ENCODE measurements at regions not wholly inside any gene's neighbourhood (a gene's known extent, or its start where the extent isn't known, plus 50 kb on each side); places are given as distances from the start of the nearest gene placed in this dataset.

- no peak for ATAC-seq
- H3K9me3 Mint-ChIP-seq, result peaks cover 4% of the 10 kb centered on the region
- H3K4me1 Mint-ChIP-seq, result no peaks in the 10 kb centered on the region
- H3K27ac Mint-ChIP-seq, result no peak overlapping the region
- H3K27me3 Mint-ChIP-seq, result peaks cover 17% of the 10 kb centered on the region
- peaks cover 6% of the 10 kb centered on the region for H3K36me3 Mint-ChIP-seq
- H3K4me3 Mint-ChIP-seq, result no peak overlapping the region
Observed at GRCh38 chr6:156062091-156062563, 606.5 kb upstream of the NOX3 start.

- ATAC-seq, result no peak
- H3K9me3 Mint-ChIP-seq, result peaks cover 4% of the 10 kb centered on the region
- H3K27me3 Mint-ChIP-seq, result peaks cover 17% of the 10 kb centered on the region
- H3K4me1 Mint-ChIP-seq, result no peaks in the 10 kb centered on the region
- peaks cover 6% of the 10 kb centered on the region for H3K36me3 Mint-ChIP-seq
- H3K27ac Mint-ChIP-seq, result no peak overlapping the region
- no peak overlapping the region for H3K4me3 Mint-ChIP-seq
Observed at GRCh38 chr6:156061465-156061864, 605.8 kb upstream of the NOX3 start.

DNA sequence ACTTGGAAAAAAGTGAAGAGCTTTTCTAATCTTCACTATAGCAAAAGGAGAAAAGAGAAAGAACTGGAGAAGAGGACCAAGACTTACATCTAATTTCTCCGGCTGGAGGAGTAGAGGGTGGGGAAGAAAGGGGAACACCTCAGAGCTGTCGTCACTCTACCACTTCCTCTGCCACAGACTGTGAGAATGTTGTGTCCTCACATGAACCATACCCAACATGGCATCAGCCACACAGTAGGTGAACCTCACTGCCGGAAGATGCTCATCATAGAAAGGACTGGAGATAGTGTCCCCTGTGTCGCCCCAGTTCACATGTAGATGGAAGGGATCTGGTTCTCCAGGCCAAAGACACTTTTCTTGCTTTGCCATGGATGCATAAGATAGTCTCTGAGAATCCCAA lies 604.4 kb upstream of the NOX3 start:
- peaks cover 17% of the 10 kb centered on the region for H3K27me3 Mint-ChIP-seq
- ATAC-seq, result no peak
- peaks cover 7% of the 10 kb centered on the region for H3K9me3 Mint-ChIP-seq
- peaks cover 6% of the 10 kb centered on the region for H3K36me3 Mint-ChIP-seq
- H3K4me3 Mint-ChIP-seq, result no peak overlapping the region
- no peak overlapping the region for H3K27ac Mint-ChIP-seq
- H3K4me1 Mint-ChIP-seq, result no peaks in the 10 kb centered on the region

GRCh38 chr6:156058356-156058755 lies 602.7 kb upstream of the NOX3 start:
- peaks cover 7% of the 10 kb centered on the region for H3K9me3 Mint-ChIP-seq
- peaks cover 17% of the 10 kb centered on the region for H3K27me3 Mint-ChIP-seq
- H3K36me3 Mint-ChIP-seq, result peaks cover 6% of the 10 kb centered on the region
- no peak overlapping the region for H3K4me3 Mint-ChIP-seq
- H3K4me1 Mint-ChIP-seq, result no peaks in the 10 kb centered on the region
- no peak for ATAC-seq
- H3K27ac Mint-ChIP-seq, result no peak overlapping the region

DNA sequence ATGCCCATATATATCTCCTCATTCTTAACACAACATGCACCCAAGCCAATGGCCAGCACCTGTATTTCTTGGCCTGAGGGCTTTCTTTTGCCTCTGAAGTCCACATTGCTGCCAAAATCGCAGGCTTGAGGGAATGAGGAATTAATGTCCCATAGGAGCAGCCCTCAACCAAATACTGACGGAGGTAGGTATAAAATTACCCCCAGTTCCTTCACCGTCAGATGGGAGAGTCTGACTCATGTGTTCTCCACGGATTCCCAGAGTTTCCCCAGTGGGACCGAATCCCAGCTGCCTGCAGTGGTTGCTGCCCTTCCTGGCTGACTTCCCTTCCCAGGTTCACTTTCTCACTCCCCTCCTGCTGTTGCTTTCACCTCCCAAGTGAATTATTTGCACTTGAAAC lies 602.2 kb upstream of the NOX3 start:
- peaks cover 17% of the 10 kb centered on the region for H3K27me3 Mint-ChIP-seq
- no peak for ATAC-seq

DNA sequence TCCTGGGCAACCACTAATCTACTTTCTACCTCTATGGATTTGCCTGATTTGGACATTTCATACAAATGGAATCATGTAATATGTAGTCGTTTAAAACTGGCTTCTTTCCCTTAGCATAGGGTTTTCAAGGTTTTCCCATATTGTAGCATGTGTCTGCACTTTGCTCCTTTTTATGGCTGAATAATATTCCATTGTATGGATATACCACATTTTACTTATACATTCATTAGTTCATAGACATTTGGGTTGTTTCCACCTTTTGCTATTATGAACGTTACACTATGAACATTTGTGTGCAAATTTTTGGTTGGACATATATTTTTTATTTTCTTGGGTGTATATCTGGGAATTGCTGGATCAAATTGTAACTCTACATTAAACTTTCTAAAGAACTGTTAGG lies 600.4 kb upstream of the NOX3 start:
- ATAC-seq, result no peak
- Mint-ChIP-seq H3K4me3 (no peak overlapping the region), H3K4me1 (no peaks in the 10 kb centered on the region), H3K27me3 (peaks cover 17% of the 10 kb centered on the region), H3K9me3 (peaks cover 7% of the 10 kb centered on the region), H3K36me3 (peaks cover 6% of the 10 kb centered on the region), H3K27ac (no peak overlapping the region)

More for the DNA sequence above, 602.2 kb upstream of the NOX3 start:
- H3K9me3 Mint-ChIP-seq, result peaks cover 7% of the 10 kb centered on the region
- peaks cover 6% of the 10 kb centered on the region for H3K36me3 Mint-ChIP-seq
- no peak overlapping the region for H3K4me3 Mint-ChIP-seq
- H3K27ac Mint-ChIP-seq, result no peak overlapping the region
- no peaks in the 10 kb centered on the region for H3K4me1 Mint-ChIP-seq

GRCh38 chr6:156053626-156054025 lies 598.0 kb upstream of the NOX3 start:
- Mint-ChIP-seq H3K36me3 (peaks cover 6% of the 10 kb centered on the region), H3K27me3 (peaks cover 10% of the 10 kb centered on the region), H3K27ac (no peak overlapping the region), H3K9me3 (peaks cover 11% of the 10 kb centered on the region), H3K4me3 (no peak overlapping the region), H3K4me1 (no peaks in the 10 kb centered on the region)
- no peak for ATAC-seq

- H3K27ac Mint-ChIP-seq, result no peak overlapping the region
- no peaks in the 10 kb centered on the region for H3K36me3 Mint-ChIP-seq
- H3K4me1 Mint-ChIP-seq, result no peaks in the 10 kb centered on the region
- H3K4me3 Mint-ChIP-seq, result no peak overlapping the region
- no peaks in the 10 kb centered on the region for H3K27me3 Mint-ChIP-seq
- H3K9me3 Mint-ChIP-seq, result peaks cover 10% of the 10 kb centered on the region
- ATAC-seq, result no peak
Observed at GRCh38 chr6:156046841-156047449, 591.3 kb upstream of the NOX3 start.

DNA sequence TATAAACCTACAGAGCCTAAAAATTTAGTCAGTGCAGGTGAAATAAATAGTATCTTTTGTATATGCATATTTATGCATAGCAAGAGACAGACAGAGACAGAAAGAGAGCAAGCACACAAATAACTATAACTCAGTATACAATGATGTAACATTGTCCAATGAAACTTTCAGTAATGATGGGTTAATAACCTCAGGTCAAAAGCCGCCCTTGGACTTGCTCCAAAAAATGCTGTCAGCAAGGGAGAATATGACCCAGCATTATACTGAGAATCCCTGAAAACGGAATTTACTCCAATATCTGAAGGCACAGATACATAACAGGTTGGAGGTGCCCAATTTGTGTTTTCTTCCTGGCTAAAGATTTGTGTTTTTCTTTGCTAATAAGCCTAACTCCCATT lies 590.6 kb upstream of the NOX3 start:
- H3K27ac Mint-ChIP-seq, result no peak overlapping the region
- no peaks in the 10 kb centered on the region for H3K36me3 Mint-ChIP-seq
- H3K4me1 Mint-ChIP-seq, result no peaks in the 10 kb centered on the region
- H3K4me3 Mint-ChIP-seq, result no peak overlapping the region
- no peaks in the 10 kb centered on the region for H3K27me3 Mint-ChIP-seq
- H3K9me3 Mint-ChIP-seq, result peaks cover 10% of the 10 kb centered on the region
- ATAC-seq, result no peak

DNA sequence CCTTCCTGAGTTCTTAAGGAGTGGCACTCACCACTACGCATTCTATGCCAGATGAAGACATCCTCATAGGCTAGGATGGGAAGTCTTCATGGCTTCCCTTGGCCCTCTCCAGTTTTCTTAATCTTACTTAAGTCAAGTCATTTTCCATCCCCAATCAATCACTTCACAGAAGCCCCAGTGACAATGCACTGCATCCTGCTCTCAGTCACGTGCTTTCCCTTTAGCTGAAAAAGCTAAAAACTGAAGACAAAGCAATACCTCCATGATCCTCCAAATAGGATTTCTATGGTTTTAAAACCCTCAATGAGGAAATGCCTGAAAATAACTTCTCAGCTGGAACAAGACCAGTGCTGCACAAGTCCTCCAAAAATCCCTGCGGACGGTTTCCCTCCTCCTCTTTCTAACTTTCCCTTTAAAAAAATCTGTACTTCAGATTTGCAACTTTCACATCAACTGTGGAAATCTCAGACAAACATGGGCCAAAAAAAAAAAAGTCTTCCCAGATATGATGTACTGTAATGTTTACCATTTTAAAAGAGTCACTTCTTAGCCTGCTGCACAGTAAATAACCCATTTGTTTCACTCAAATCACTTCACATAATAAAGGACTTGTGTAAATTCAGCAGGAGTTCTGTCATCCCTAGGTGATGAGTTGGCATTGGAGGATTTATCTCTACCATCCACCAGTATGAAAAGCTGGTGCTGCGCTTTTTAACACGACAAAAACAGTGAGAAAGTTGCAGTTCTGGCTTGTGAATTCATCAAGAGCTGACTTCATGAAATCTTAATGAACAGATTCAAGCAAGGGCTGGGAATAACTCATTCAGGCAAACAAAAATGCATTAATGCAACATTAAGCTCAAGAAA lies 590.0 kb upstream of the NOX3 start:
- Mint-ChIP-seq H3K9me3 (peaks cover 10% of the 10 kb centered on the region), H3K36me3 (no peaks in the 10 kb centered on the region), H3K4me3 (no peak overlapping the region), H3K4me1 (no peaks in the 10 kb centered on the region), H3K27ac (no peak overlapping the region), H3K27me3 (no peaks in the 10 kb centered on the region)
- ATAC-seq, result no peak

GRCh38 chr6:156033598-156033997 lies 578.0 kb upstream of the NOX3 start:
- H3K36me3 Mint-ChIP-seq, result peaks cover 13% of the 10 kb centered on the region
- no peak overlapping the region for H3K27ac Mint-ChIP-seq
- peaks cover 10% of the 10 kb centered on the region for H3K9me3 Mint-ChIP-seq
- no peak for ATAC-seq
- no peak overlapping the region for H3K4me3 Mint-ChIP-seq
- no peaks in the 10 kb centered on the region for H3K27me3 Mint-ChIP-seq
- H3K4me1 Mint-ChIP-seq, result no peaks in the 10 kb centered on the region

- H3K4me3 Mint-ChIP-seq, result no peak overlapping the region
- H3K4me1 Mint-ChIP-seq, result peaks cover 6% of the 10 kb centered on the region
- no peak overlapping the region for H3K27ac Mint-ChIP-seq
- no peak for ATAC-seq
- H3K9me3 Mint-ChIP-seq, result peaks cover 13% of the 10 kb centered on the region
- H3K27me3 Mint-ChIP-seq, result peaks cover 9% of the 10 kb centered on the region
- peaks cover 13% of the 10 kb centered on the region for H3K36me3 Mint-ChIP-seq
Observed at GRCh38 chr6:156031516-156031915, 575.9 kb upstream of the NOX3 start.

DNA sequence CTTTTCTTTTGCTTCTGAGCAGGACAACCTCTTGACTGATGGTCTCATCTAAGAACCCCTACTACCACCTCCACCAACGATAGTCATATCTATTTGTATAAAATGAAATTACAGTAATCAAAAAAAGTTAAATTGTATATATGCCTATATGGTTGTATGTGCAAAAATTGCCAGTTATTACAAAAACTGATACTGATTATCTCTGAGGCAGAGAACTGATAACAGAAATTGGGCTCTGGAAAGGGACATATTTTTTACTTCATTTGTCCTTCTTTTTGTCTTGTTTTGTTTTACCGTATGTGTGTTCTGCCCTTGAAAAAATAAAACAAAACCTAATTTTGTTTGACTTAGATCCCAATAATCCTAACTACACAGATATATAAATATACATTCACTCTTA lies 574.4 kb upstream of the NOX3 start:
- H3K4me3 Mint-ChIP-seq, result no peak overlapping the region
- no peak for ATAC-seq

DNA sequence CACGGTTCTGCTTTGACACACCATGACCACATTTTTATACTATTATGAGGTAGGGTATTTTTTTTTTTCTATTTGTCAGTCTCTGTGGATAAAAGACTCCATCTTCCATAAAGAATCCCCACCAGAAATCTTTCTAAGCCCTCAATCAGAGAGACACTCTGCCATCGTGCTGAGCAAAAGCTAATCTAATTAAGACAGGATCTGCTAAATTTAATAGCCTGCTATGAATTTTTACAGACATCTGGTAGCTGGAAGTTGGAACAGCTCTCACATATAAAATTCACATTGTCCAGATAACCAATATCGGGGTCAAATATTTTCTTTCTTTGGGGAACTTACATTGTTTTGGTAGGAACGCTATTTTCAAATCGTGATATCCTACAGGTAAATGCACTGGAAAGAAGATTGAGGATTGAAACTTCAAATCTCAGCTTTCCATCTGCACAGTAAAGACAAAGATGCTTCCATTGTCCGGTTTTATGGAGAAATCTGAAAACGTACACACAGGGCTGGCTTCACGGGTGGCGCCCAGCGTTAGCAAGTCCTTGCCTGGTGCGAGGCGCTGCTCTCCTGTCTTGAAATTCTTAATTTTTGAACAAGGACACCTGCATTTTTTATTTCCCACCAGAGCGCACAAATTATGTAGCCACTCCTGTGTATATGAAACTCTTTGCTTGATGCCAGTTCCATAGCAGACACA lies 573.8 kb upstream of the NOX3 start:
- Mint-ChIP-seq H3K27me3 (peaks cover 9% of the 10 kb centered on the region), H3K4me1 (peaks cover 6% of the 10 kb centered on the region), H3K4me3 (no peak overlapping the region), H3K27ac (peak overlapping the region; percentile 72), H3K36me3 (peaks cover 13% of the 10 kb centered on the region), H3K9me3 (peaks cover 20% of the 10 kb centered on the region)
- no peak for ATAC-seq

More for the DNA sequence above, 574.4 kb upstream of the NOX3 start:
- H3K27ac Mint-ChIP-seq, result no peak overlapping the region
- peaks cover 9% of the 10 kb centered on the region for H3K27me3 Mint-ChIP-seq
- H3K36me3 Mint-ChIP-seq, result peaks cover 13% of the 10 kb centered on the region
- H3K4me1 Mint-ChIP-seq, result peaks cover 6% of the 10 kb centered on the region
- H3K9me3 Mint-ChIP-seq, result peaks cover 18% of the 10 kb centered on the region

- ATAC-seq, result peak; percentile 55
- peaks cover 20% of the 10 kb centered on the region for H3K9me3 Mint-ChIP-seq
- peaks cover 16% of the 10 kb centered on the region for H3K36me3 Mint-ChIP-seq
- H3K4me1 Mint-ChIP-seq, result peaks cover 6% of the 10 kb centered on the region
- peaks cover 9% of the 10 kb centered on the region for H3K27me3 Mint-ChIP-seq
- H3K27ac Mint-ChIP-seq, result peak overlapping the region; percentile 72
- H3K4me3 Mint-ChIP-seq, result peak overlapping the region; percentile 47
Observed at GRCh38 chr6:156028335-156029131, 572.9 kb upstream of the NOX3 start.
